ENCODE measurements at regions not wholly inside any gene's neighbourhood (a gene's known extent, or its start where the extent isn't known, plus 50 kb on each side); places are given as distances from the start of the nearest gene placed in this dataset.

DNA sequence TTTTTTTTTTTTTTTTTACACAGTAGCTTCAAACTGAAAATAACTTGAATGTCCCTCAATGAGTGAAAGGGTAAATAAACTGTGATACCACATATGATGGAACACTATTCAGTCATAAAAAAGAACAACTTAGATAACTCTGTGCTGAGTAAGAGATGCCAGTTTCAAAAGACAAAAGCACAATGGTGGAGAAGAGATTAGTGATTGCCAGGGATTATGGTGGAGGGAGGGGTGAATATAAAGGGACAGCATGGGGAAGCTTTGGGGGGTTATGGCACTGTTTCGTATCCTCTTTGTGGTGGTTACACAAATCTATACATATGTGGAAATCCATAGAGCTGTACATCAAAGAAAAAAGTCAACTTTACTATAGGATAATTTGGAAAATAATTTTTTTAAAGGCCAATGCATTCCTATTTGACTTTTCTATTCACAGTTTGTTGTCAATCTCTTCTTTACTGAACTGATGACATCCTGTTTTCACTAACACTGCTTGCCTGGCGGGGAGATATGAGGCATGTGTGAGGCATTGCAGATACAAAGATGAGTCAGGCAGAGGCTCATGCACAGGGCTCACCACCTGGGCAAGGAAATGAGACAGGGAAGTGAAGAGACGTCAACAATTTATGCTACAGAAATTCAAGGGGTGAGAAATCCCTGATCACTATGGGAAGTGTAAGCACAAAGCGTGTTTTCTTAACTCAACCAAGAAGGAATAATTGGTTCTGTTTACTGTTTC, 302.7 kb downstream of the DUSP10 start:
- Histone ChIP-seq H3K4me1 (ENCODE audit: control insufficient read depth, insufficient read depth, low read length) (no peaks in the 10 kb centered on the region), H3K27ac (ENCODE audit: low read length) (no peak overlapping the region), H3K9me3 (ENCODE audit: control insufficient read depth, low read depth, low read length) (no peaks in the 10 kb centered on the region), H3K36me3 (ENCODE audit: control insufficient read depth, insufficient read depth, low read length) (no peaks in the 10 kb centered on the region), H3K27me3 (ENCODE audit: control insufficient read depth, insufficient read depth, low read length) (no peaks in the 10 kb centered on the region), H3K4me3 (ENCODE audit: low read length) (no peak overlapping the region)
- no peak for DNase-seq
- WGBS (ENCODE audit: insufficient coverage, low lambda C conversion rate) = 83% methylated on average over 2 of the region's 4 CpGs

GRCh38 chr1:221439747-221440501, 302.0 kb downstream of the DUSP10 start:
- Histone ChIP-seq H3K36me3 (ENCODE audit: control insufficient read depth, insufficient read depth, low read length) (no peaks in the 10 kb centered on the region), H3K4me1 (ENCODE audit: control insufficient read depth, insufficient read depth, low read length) (no peaks in the 10 kb centered on the region), H3K27ac (ENCODE audit: low read length) (peak overlapping the region; percentile 52), H3K9me3 (ENCODE audit: control insufficient read depth, low read depth, low read length) (no peaks in the 10 kb centered on the region), H3K4me3 (ENCODE audit: low read length) (no peak overlapping the region), H3K27me3 (ENCODE audit: control insufficient read depth, insufficient read depth, low read length) (no peaks in the 10 kb centered on the region)
- 43% methylated on average over 2 of the region's 4 CpGs for WGBS (ENCODE audit: insufficient coverage, low lambda C conversion rate)
- peak; percentile 11 to 27 for DNase-seq

GRCh38 chr1:221440658-221441057, 301.2 kb downstream of the DUSP10 start:
- DNase-seq = peak in 1 of 2 donors; percentile 30
- Histone ChIP-seq H3K36me3 (ENCODE audit: control insufficient read depth, insufficient read depth, low read length) (no peaks in the 10 kb centered on the region), H3K27ac (ENCODE audit: low read length) (peak overlapping the region; percentile 52), H3K4me1 (ENCODE audit: control insufficient read depth, insufficient read depth, low read length) (no peaks in the 10 kb centered on the region), H3K9me3 (ENCODE audit: control insufficient read depth, low read depth, low read length) (no peaks in the 10 kb centered on the region), H3K4me3 (ENCODE audit: low read length) (no peak overlapping the region), H3K27me3 (ENCODE audit: control insufficient read depth, insufficient read depth, low read length) (no peaks in the 10 kb centered on the region)
- 40% methylated on average over 1 of the region's 5 CpGs for WGBS (ENCODE audit: insufficient coverage, low lambda C conversion rate)

DNA sequence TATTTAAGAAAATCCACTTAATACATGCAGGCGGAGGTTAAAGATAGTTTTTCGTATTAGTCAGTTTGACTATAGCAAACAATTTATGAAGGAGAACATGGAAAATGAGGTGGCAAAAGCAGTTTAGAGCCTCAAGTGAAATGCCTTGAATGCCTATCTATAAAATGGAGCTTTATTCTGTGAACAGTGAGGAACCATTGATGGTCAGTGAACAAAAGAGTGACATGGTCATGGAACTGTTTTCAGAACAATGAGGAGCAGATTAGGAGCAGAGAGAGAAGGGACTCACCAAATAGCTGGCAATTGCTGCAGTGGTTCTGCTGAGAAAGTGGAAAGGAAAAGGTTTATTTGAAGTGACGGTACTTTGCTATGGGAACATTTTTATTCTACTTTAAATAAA, 299.8 kb downstream of the DUSP10 start:
- H3K27me3 ChIP-seq (ENCODE audit: control insufficient read depth, insufficient read depth, low read length) = no peaks in the 10 kb centered on the region
- H3K9me3 ChIP-seq (ENCODE audit: control insufficient read depth, low read depth, low read length) = no peaks in the 10 kb centered on the region
- H3K4me1 ChIP-seq (ENCODE audit: control insufficient read depth, insufficient read depth, low read length) = no peaks in the 10 kb centered on the region
- H3K36me3 ChIP-seq (ENCODE audit: control insufficient read depth, insufficient read depth, low read length) = no peaks in the 10 kb centered on the region
- H3K27ac ChIP-seq (ENCODE audit: low read length) = no peak overlapping the region
- DNase-seq = no peak
- H3K4me3 ChIP-seq (ENCODE audit: low read length) = no peak overlapping the region
- WGBS (ENCODE audit: insufficient coverage, low lambda C conversion rate) = 100% methylated on average over 2 of the region's 3 CpGs

DNA sequence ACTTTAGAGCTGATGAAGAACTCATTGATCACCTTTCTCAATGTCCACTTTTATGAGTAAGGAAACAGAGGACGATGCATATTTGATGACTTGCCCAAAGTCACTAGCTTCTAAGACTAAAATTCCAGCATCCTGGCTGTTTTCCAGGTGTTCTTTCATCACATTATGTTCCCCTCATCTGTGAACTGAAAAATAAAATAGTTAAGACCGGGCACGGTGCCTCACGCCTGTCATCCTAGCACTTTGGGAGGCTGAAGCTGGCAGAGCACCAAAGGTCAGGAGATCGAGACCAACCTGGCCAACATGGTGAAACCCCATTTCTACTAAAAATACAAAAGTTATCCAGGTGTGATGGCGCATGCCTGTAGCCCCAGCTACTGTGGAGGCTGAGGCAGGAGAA, 297.5 kb downstream of the DUSP10 start:
- Histone ChIP-seq H3K36me3 (ENCODE audit: control insufficient read depth, insufficient read depth, low read length) (no peaks in the 10 kb centered on the region), H3K27ac (ENCODE audit: low read length) (no peak overlapping the region), H3K4me1 (ENCODE audit: control insufficient read depth, insufficient read depth, low read length) (no peaks in the 10 kb centered on the region), H3K9me3 (ENCODE audit: control insufficient read depth, low read depth, low read length) (no peaks in the 10 kb centered on the region), H3K27me3 (ENCODE audit: control insufficient read depth, insufficient read depth, low read length) (no peaks in the 10 kb centered on the region), H3K4me3 (ENCODE audit: low read length) (no peak overlapping the region)
- no CpG with 5 or more reads among the region's 6 CpGs for WGBS (ENCODE audit: insufficient coverage, low lambda C conversion rate)
- DNase-seq = no peak

DNA sequence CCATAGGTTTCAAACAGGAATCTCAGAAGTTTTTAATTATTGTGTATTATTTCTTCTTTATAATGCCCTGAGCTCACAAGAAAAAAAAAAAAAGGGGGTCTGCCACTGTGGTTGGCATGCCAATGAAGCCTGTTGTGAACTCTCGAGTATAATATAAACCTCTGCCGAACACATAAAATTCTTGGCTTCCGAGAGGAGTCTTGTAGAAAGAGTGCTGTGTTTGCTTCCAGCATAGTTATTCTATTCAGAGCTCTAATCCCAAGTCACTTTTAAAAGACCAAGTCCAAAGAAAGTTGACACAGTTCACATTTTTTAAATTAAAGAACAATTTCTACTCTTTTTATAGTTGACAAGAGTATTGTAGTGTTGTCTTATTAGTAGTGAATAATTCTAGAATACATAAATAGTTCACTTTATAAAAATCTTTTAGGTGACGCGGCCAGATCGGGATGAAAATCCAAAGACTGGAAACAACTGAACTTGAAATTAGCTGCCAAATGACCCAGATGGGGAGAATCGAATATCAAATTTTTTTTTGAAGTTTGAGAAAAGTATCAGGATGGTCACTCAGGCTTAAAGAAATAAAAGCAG, 293.2 kb downstream of the DUSP10 start:
- WGBS (ENCODE audit: insufficient coverage, low lambda C conversion rate) = 100% methylated on average over 4 of the region's 7 CpGs

DNA sequence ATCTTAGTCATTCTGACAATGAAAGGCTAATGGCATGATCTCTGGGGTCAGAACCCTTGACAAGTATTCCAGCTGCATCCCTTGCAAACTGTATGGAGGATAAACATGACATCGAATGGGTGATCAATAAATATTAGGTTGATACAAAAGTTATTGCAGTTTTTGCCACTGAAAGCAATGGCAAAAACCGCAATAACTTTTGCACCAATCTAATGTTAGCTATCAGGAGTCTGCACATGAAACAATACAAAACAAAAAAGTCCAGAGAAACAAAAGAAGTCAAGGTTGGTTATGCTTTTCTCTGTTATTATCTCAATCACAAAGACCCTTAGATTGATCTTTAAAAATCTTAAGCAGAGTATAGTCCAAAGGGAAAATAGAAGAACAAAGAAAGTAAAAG, 292.7 kb downstream of the DUSP10 start:
- Histone ChIP-seq H3K36me3 (ENCODE audit: control insufficient read depth, insufficient read depth, low read length) (no peaks in the 10 kb centered on the region), H3K27me3 (ENCODE audit: control insufficient read depth, insufficient read depth, low read length) (no peaks in the 10 kb centered on the region), H3K27ac (ENCODE audit: low read length) (no peak overlapping the region), H3K9me3 (ENCODE audit: control insufficient read depth, low read depth, low read length) (peaks cover 2% of the 10 kb centered on the region), H3K4me1 (ENCODE audit: control insufficient read depth, insufficient read depth, low read length) (no peaks in the 10 kb centered on the region), H3K4me3 (ENCODE audit: low read length) (no peak overlapping the region)
- whole genome bisulfite sequencing (ENCODE audit: insufficient coverage, low lambda C conversion rate) = 93% methylated on average over 2 of the region's 2 CpGs
- no peak for DNase-seq

More for the DNA sequence above, 293.2 kb downstream of the DUSP10 start:
- Histone ChIP-seq H3K27ac (ENCODE audit: low read length) (no peak overlapping the region), H3K9me3 (ENCODE audit: control insufficient read depth, low read depth, low read length) (peaks cover 2% of the 10 kb centered on the region), H3K27me3 (ENCODE audit: control insufficient read depth, insufficient read depth, low read length) (no peaks in the 10 kb centered on the region), H3K4me3 (ENCODE audit: low read length) (no peak overlapping the region), H3K4me1 (ENCODE audit: control insufficient read depth, insufficient read depth, low read length) (no peaks in the 10 kb centered on the region), H3K36me3 (ENCODE audit: control insufficient read depth, insufficient read depth, low read length) (no peaks in the 10 kb centered on the region)
- no peak for DNase-seq

GRCh38 chr1:221449801-221450470, 292.0 kb downstream of the DUSP10 start:
- DNase-seq = no peak
- 82% methylated on average over 3 of the region's 3 CpGs for WGBS (ENCODE audit: insufficient coverage, low lambda C conversion rate)
- H3K27me3 ChIP-seq (ENCODE audit: control insufficient read depth, insufficient read depth, low read length) = no peaks in the 10 kb centered on the region
- no peak overlapping the region for H3K4me3 ChIP-seq (ENCODE audit: low read length)
- H3K36me3 ChIP-seq (ENCODE audit: control insufficient read depth, insufficient read depth, low read length) = no peaks in the 10 kb centered on the region
- peaks cover 2% of the 10 kb centered on the region for H3K9me3 ChIP-seq (ENCODE audit: control insufficient read depth, low read depth, low read length)
- H3K4me1 ChIP-seq (ENCODE audit: control insufficient read depth, insufficient read depth, low read length) = no peaks in the 10 kb centered on the region
- H3K27ac ChIP-seq (ENCODE audit: low read length) = no peak overlapping the region

DNA sequence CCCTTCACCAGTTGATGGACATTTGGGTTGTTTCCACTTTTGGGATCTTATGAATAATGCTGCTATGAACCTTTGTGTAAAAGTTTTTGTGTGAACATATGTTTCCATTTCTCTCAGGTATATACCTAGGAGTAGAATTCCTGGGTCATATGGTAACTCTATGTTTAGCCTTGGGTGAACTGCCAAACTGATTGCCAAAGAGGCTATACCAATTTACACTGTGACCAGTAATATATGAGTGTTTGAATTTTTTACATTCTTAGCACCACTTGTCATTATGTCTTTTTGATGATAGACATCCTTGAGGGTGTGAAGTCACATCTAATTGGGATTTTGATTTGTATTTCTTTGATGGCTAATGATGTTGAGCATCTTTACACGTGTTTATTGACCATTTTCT, 290.1 kb downstream of the DUSP10 start:
- no peak for DNase-seq
- Histone ChIP-seq H3K9me3 (ENCODE audit: control insufficient read depth, low read depth, low read length) (peaks cover 2% of the 10 kb centered on the region), H3K36me3 (ENCODE audit: control insufficient read depth, insufficient read depth, low read length) (no peaks in the 10 kb centered on the region), H3K4me1 (ENCODE audit: control insufficient read depth, insufficient read depth, low read length) (no peaks in the 10 kb centered on the region), H3K4me3 (ENCODE audit: low read length) (no peak overlapping the region), H3K27ac (ENCODE audit: low read length) (no peak overlapping the region), H3K27me3 (ENCODE audit: control insufficient read depth, insufficient read depth, low read length) (no peaks in the 10 kb centered on the region)
- WGBS (ENCODE audit: insufficient coverage, low lambda C conversion rate) = no CpG with 5 or more reads among the region's 1 CpG

DNA sequence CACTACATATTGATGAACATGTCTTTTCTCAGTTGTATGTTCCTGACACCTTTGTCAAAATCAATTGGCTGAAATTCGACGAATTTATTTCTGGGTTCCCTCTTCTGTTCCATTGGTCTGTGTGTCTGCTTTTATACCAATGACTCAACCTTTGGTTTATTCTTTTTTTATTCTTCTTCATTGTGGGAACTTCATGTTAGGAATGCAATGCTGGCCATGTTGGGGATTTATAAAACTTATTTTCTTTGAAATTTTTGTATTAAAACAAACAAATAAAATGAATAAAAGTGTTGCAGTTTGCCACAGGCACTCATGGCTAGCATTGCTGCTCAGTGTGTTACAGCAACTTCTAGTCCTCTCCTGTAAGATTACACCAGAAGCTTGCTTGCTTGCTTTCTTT, 287.8 kb downstream of the DUSP10 start:
- Histone ChIP-seq H3K27ac (ENCODE audit: low read length) (no peak overlapping the region), H3K9me3 (ENCODE audit: control insufficient read depth, low read depth, low read length) (peaks cover 2% of the 10 kb centered on the region), H3K36me3 (ENCODE audit: control insufficient read depth, insufficient read depth, low read length) (no peaks in the 10 kb centered on the region), H3K4me1 (ENCODE audit: control insufficient read depth, insufficient read depth, low read length) (no peaks in the 10 kb centered on the region), H3K4me3 (ENCODE audit: low read length) (no peak overlapping the region), H3K27me3 (ENCODE audit: control insufficient read depth, insufficient read depth, low read length) (no peaks in the 10 kb centered on the region)
- 94% methylated on average over 2 of the region's 2 CpGs for WGBS (ENCODE audit: insufficient coverage, low lambda C conversion rate)
- DNase-seq = no peak

All from large intestine (tissue), 3 donors.